CD8-positive, alpha-beta memory T cell (primary cell): ENCODE measurements at regions not wholly inside any gene's neighbourhood (a gene's known extent, or its start where the extent isn't known, plus 50 kb on each side); places are given as distances from the start of the nearest gene placed in this dataset.
"Not testable (repeated sequence)": the region's sequence is repeated elsewhere in the genome, so short reads cannot be mapped to it uniquely, and the experiment has no call there.

Source experiments
- CTCF ChIA-PET: fragments of 350-600 bp; sonication (Branson Sonifier 250); formaldehyde crosslinking; loops from one replicate; lab custom pipeline; 2021; ENCODE audit warnings: antibody characterized with exemption; lab: Charles Lee
- POLR2A ChIA-PET: fragments of 350-600 bp; sonication (Branson Sonifier 250); formaldehyde crosslinking; loops from one replicate; lab custom pipeline; 2021; ENCODE audit warnings: antibody characterized with exemption; lab: Charles Lee
- DNase-seq, 5 donors: peaks; one replicate each; pipeline versions ENCODE4 v3.0.0 to v3.0.0-alpha.2; 2020 to 2022; ENCODE audit warnings: mixed read lengths in 1 of 5
- H3K27ac ChIP-seq: one replicate; pipeline ENCODE4 v1.7.0; 2013; ENCODE audit warnings: low read depth, mild to moderate bottlenecking, low read length, moderate library complexity
- H3K27me3 ChIP-seq: 2 replicates; pipeline ENCODE4 v1.7.0; 2013; ENCODE audit warnings: low read length, mild to moderate bottlenecking; ENCODE audit not compliant: insufficient read depth, poor library complexity, severe bottlenecking
- H3K36me3 ChIP-seq: 2 replicates; pipeline ENCODE4 v1.7.0; 2013; ENCODE audit warnings: mild to moderate bottlenecking, low read length, moderate library complexity; ENCODE audit not compliant: insufficient read depth
- H3K4me1 ChIP-seq: 2 replicates; pipeline ENCODE4 v1.7.0; 2013; ENCODE audit warnings: mild to moderate bottlenecking, low read length, moderate library complexity; ENCODE audit not compliant: insufficient read depth
- H3K4me3 ChIP-seq: 2 replicates; pipeline ENCODE4 v1.7.0; 2013; ENCODE audit warnings: mild to moderate bottlenecking, low read length
- H3K9me3 ChIP-seq: 2 replicates; pipeline ENCODE4 v1.7.0; 2013; ENCODE audit warnings: mild to moderate bottlenecking, low read length
- H3K27ac Mint-ChIP-seq, 8 donors: one replicate each; pipeline ENCODE4 v1.8.0; 2020 to 2021; ENCODE audit warnings: mixed read lengths in 8 of 8, mild to moderate bottlenecking in 6 of 8, inconsistent platforms in 3 of 8, moderate library complexity in 3 of 8
- H3K27me3 Mint-ChIP-seq, 2 donors: one replicate each; pipeline ENCODE4 v1.8.0; 2020 to 2021; ENCODE audit warnings: mixed read lengths in 2 of 2, mild to moderate bottlenecking in 1 of 2, moderate library complexity in 1 of 2
- H3K36me3 Mint-ChIP-seq, 3 donors: one replicate each; pipeline ENCODE4 v1.8.0; 2020 to 2021; ENCODE audit warnings: mixed read lengths in 3 of 3, inconsistent platforms in 1 of 3, mild to moderate bottlenecking in 1 of 3
- H3K4me1 Mint-ChIP-seq, 3 donors: one replicate each; pipeline ENCODE4 v1.8.0; 2020 to 2021; ENCODE audit warnings: mixed read lengths in 3 of 3, inconsistent platforms in 1 of 3, mild to moderate bottlenecking in 1 of 3
- H3K4me3 Mint-ChIP-seq, 7 donors: one replicate each; pipeline ENCODE4 v1.8.0; 2020 to 2021; ENCODE audit warnings: mixed read lengths in 7 of 7, mild to moderate bottlenecking in 6 of 7, moderate library complexity in 4 of 7, inconsistent platforms in 2 of 7
- H3K9me3 Mint-ChIP-seq, 5 donors: one replicate each; pipeline ENCODE4 v1.8.0; 2020 to 2022; ENCODE audit warnings: mixed read lengths in 5 of 5, mild to moderate bottlenecking in 3 of 5, moderate library complexity in 2 of 5, inconsistent platforms in 1 of 5

DNA sequence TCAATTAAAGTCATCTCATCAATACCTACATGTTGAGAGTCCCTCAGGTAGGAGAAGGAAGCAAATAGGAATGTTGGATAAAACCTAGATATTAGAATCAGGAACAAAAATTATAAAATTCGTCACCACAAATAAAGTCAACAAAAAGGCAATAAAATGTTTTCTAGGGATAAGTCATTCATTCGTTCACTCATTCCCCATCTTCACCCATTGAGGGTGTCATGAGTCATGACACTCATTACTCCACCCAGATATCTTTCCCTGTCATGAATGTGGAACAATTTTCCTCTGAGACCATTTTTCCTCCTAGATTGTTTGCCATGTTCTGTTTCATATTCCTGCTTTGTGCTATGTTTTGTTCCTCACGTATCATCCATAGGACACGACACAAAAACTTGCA lies 50.9 kb upstream of the OLIG3 start:
- ChIA-PET CTCF (no interaction called here), POLR2A (no interaction called here)
- H3K27me3 ChIP-seq = no peaks in the 10 kb centered on the region
- Mint-ChIP-seq H3K27ac (no peak overlapping the region), H3K36me3 (peaks cover 0 to 13% (median 0%) of the 10 kb centered on the region in 3 donors), H3K9me3 (peaks cover 0 to 3% (median 0%) of the 10 kb centered on the region in 5 donors), H3K4me3 (no peak overlapping the region), H3K27me3 (peaks cover 0 to 20% of the 10 kb centered on the region in 2 donors), H3K4me1 (peaks cover 3 to 11% (median 7%) of the 10 kb centered on the region in 3 donors)
- H3K4me3 ChIP-seq = no peak overlapping the region
- no peaks in the 10 kb centered on the region for H3K36me3 ChIP-seq
- H3K9me3 ChIP-seq = no peaks in the 10 kb centered on the region
- no peaks in the 10 kb centered on the region for H3K4me1 ChIP-seq
- no peak for DNase-seq
- H3K27ac ChIP-seq = no peak overlapping the region

DNA sequence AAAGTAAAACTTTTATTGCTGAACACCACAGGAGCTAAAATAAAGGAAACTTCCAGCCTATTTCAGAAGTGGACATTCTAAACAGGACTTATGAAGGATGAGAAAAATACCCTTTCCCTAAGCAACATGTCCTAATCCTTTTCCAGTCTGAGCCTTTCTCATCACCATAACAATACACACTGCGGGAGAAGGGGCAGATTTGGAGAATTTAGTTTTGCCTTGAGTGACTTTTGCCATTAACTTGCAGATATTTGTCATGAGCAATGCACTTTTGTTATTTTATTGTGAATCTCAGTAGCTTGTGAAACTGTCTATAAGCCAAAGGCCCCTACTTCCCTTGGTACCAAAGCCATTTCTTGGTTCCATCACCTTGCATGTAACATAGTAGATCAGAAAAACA lies 53.0 kb upstream of the OLIG3 start:
- Mint-ChIP-seq H3K4me1 (peaks cover 3 to 11% (median 7%) of the 10 kb centered on the region in 3 donors), H3K27ac (no peak overlapping the region), H3K27me3 (peaks cover 0 to 17% of the 10 kb centered on the region in 2 donors), H3K36me3 (peaks cover 0 to 9% (median 0%) of the 10 kb centered on the region in 3 donors), H3K9me3 (peaks cover 0 to under 1% (median 0%) of the 10 kb centered on the region in 5 donors), H3K4me3 (no peak overlapping the region)
- POLR2A ChIA-PET = no interaction called here
- DNase-seq = no peak
- Histone ChIP-seq H3K36me3 (no peaks in the 10 kb centered on the region), H3K4me1 (no peaks in the 10 kb centered on the region), H3K9me3 (no peaks in the 10 kb centered on the region), H3K27me3 (no peaks in the 10 kb centered on the region), H3K27ac (no peak overlapping the region), H3K4me3 (no peak overlapping the region)
- CTCF ChIA-PET = interaction anchor here (1.4 kb wide), 1 partner anchor 42 kb away, joined by 3 read pairs; no protein-coding TSS in a partner anchor

DNA sequence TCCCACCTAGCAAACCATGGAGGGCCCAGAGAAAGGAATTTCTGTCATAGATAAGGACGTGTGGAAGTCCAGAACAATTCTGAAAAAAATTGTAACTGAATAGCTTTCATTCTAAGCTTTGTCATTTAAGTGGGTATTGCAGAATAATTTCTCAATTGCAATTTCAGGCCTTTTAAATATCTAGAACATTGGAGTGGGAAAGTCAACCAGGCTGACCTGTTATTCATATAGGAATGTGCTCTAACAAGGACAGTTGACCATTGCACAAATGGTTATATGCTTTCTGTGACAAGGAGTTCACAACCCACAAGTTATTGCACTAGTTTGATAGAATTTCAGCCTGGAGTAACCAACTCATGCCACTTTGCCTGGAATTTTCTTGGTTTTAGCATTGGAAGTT lies 53.4 kb upstream of the OLIG3 start:
- H3K27ac Mint-ChIP-seq = no peak overlapping the region
- H3K9me3 Mint-ChIP-seq = no peaks in the 10 kb centered on the region
- H3K27me3 ChIP-seq = no peaks in the 10 kb centered on the region
- H3K36me3 Mint-ChIP-seq = peaks cover 0 to 8% (median 0%) of the 10 kb centered on the region in 3 donors
- H3K27me3 Mint-ChIP-seq = peaks cover 0 to 17% of the 10 kb centered on the region in 2 donors
- H3K4me1 ChIP-seq = no peaks in the 10 kb centered on the region
- no peaks in the 10 kb centered on the region for H3K36me3 ChIP-seq
- ChIA-PET POLR2A (no interaction called here), CTCF (interaction anchor here (1.4 kb wide), 1 partner anchor 41 kb away, joined by 3 read pairs; no protein-coding TSS in a partner anchor)
- DNase-seq = no peak
- H3K4me1 Mint-ChIP-seq = peaks cover 3 to 10% (median 5%) of the 10 kb centered on the region in 3 donors
- H3K27ac ChIP-seq = no peak overlapping the region
- no peaks in the 10 kb centered on the region for H3K9me3 ChIP-seq
- H3K4me3 Mint-ChIP-seq = no peak overlapping the region
- no peak overlapping the region for H3K4me3 ChIP-seq

DNA sequence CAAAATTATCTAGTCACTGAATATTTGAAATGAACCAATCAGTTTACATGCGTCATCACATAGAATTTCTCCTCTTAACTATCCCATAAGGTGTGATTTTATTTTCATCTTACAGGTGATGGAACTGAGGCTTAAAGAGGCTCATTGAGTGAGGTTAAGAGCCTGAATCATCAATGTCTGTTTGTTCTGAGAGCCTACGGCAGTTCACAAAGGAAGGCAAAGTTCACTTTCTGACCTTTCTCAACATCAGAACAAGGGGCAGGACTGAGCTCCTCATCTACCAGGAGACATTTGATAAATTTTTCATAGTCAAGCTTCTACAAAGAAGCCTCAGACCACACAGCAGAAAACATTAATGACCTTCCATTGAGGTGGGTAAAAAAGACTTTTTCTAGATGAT lies 54.9 kb upstream of the OLIG3 start:
- peaks cover 0 to 8% (median 0%) of the 10 kb centered on the region in 3 donors for H3K36me3 Mint-ChIP-seq
- H3K27ac Mint-ChIP-seq = peak overlapping the region in 1 of 8 donors; percentile 34
- H3K27me3 Mint-ChIP-seq = peaks cover under 1 to 13% of the 10 kb centered on the region in 2 donors
- H3K27ac ChIP-seq = no peak overlapping the region
- CTCF ChIA-PET = no interaction called here
- H3K36me3 ChIP-seq = no peaks in the 10 kb centered on the region
- H3K4me1 Mint-ChIP-seq = no peaks in the 10 kb centered on the region
- H3K4me1 ChIP-seq = no peaks in the 10 kb centered on the region
- no peak overlapping the region for H3K4me3 ChIP-seq
- POLR2A ChIA-PET = no interaction called here
- no peaks in the 10 kb centered on the region for H3K9me3 Mint-ChIP-seq
- H3K4me3 Mint-ChIP-seq = no peak overlapping the region
- no peaks in the 10 kb centered on the region for H3K27me3 ChIP-seq
- no peak for DNase-seq
- no peaks in the 10 kb centered on the region for H3K9me3 ChIP-seq

DNA sequence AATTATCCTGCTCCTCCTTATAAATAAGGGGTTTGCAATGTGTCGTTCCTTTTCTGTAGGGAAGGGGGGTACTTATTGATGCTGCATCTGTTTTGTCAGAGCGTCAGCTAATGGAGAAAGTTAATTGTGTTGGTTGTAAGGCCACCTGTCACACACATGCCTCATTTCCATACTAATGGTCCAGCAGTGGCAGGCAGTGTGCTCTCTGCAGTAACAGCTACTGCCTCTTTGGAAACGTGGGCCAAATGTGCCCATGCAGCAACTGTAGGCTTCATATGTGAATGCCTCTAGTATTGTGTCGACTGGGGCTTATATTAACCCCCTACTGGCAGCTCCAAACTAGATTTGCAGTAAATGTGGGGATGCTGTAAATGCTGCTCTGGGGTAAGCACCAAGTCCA lies 56.3 kb upstream of the OLIG3 start:
- Mint-ChIP-seq H3K9me3 (no peaks in the 10 kb centered on the region), H3K27me3 (peaks cover 1 to 8% of the 10 kb centered on the region in 2 donors), H3K27ac (no peak overlapping the region), H3K4me3 (no peak overlapping the region), H3K4me1 (no peaks in the 10 kb centered on the region), H3K36me3 (peaks cover 0 to 11% (median 0%) of the 10 kb centered on the region in 3 donors)
- Histone ChIP-seq H3K36me3 (no peaks in the 10 kb centered on the region), H3K27me3 (no peaks in the 10 kb centered on the region), H3K4me3 (no peak overlapping the region), H3K27ac (no peak overlapping the region), H3K4me1 (no peaks in the 10 kb centered on the region), H3K9me3 (no peaks in the 10 kb centered on the region)
- ChIA-PET CTCF (no interaction called here), POLR2A (no interaction called here)
- no peak for DNase-seq

DNA sequence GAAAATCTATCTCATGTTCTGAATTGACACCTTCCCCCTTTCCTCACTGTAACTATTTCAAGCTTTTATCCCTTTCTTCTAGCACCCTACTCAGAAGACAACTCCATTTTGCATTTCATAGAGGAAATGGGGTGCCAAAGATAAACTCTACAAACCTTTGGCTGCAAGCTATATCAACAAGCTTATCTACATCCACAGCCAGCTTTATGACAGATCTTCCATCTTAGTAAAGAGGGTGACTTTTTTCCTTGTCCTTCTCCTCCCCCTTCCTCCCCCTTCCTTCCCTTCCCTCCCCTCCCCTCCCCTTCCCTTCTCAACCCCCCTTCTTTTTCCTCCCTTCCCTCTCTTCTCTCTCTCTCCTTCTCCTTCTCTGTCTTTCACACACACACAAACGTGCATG lies 58.0 kb upstream of the OLIG3 start:
- no peaks in the 10 kb centered on the region for H3K27me3 ChIP-seq
- no peak overlapping the region for H3K4me3 ChIP-seq
- H3K36me3 Mint-ChIP-seq = peaks cover 0 to 24% (median 3%) of the 10 kb centered on the region in 3 donors
- no peaks in the 10 kb centered on the region for H3K9me3 ChIP-seq
- no peaks in the 10 kb centered on the region for H3K36me3 ChIP-seq
- no peak for DNase-seq
- H3K27me3 Mint-ChIP-seq = peaks cover 1 to 8% of the 10 kb centered on the region in 2 donors
- no peaks in the 10 kb centered on the region for H3K9me3 Mint-ChIP-seq
- ChIA-PET CTCF (no interaction called here), POLR2A (no interaction called here)
- H3K4me1 ChIP-seq = no peaks in the 10 kb centered on the region
- H3K27ac Mint-ChIP-seq = no peak overlapping the region
- H3K27ac ChIP-seq = no peak overlapping the region
- no peak overlapping the region for H3K4me3 Mint-ChIP-seq
- peaks cover 3 to 6% (median 4%) of the 10 kb centered on the region in 3 donors for H3K4me1 Mint-ChIP-seq

DNA sequence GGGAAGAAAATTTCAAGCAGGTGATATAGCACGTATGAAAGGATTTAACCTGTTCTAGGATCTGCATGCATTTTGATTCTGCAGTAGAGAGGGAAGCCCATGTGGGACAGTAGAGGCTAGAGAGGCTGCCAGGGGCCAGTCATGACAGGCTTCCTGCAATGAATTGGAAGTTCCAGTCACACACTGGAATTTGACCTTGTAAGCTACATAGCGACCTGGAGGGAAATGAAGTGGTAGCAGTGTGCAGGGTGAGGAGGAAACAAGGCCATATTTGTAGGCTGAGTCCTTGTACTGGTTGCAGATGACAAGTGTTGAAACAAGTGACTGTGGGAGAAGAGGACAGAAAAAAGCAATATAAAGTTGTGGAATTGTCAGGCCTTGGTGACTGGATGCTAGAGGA lies 58.6 kb upstream of the OLIG3 start:
- no peak overlapping the region for H3K27ac Mint-ChIP-seq
- Histone ChIP-seq H3K27me3 (no peaks in the 10 kb centered on the region), H3K36me3 (no peaks in the 10 kb centered on the region), H3K4me1 (peaks cover 1% of the 10 kb centered on the region), H3K27ac (no peak overlapping the region), H3K9me3 (no peaks in the 10 kb centered on the region), H3K4me3 (no peak overlapping the region)
- no peak overlapping the region for H3K4me3 Mint-ChIP-seq
- peaks cover 3 to 8% (median 6%) of the 10 kb centered on the region in 3 donors for H3K4me1 Mint-ChIP-seq
- H3K27me3 Mint-ChIP-seq = peaks cover 1 to 8% of the 10 kb centered on the region in 2 donors
- no peak for DNase-seq
- CTCF ChIA-PET = no interaction called here
- POLR2A ChIA-PET = no interaction called here
- H3K9me3 Mint-ChIP-seq = peaks cover 0 to 2% (median 0%) of the 10 kb centered on the region in 5 donors
- peaks cover 0 to 24% (median 3%) of the 10 kb centered on the region in 3 donors for H3K36me3 Mint-ChIP-seq

DNA sequence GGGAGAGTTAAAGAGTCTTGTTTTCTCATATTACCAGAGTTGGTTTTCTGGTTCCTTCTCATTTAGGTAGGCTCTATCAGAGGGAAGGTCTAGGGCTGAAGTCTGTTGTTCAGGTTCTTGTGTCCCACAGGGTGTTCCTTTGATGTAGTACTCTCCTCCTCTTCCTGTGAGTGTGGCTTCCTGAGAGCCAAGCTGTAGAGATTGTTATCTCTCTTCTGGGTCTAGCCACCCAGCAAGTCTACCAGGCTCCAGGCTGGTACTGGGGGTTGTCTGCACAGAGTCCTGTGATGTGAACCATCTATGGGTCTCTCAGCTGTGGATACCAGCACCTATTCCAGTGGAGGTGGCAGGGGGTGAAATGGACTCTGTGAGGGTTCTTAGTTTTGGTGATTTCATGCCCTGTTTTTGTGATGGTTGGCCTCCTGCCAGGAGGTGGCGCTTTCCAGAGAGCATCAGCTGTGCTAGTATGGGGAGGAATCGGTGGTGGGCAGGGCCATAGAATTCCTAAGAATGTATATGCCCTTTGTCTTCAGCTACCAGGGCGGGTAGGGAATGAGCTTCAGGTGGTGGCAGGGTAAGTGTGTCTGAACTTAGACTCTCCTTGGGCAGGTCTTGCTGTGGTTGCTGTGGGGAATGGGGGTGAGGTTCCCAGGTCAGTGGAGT lies 65.5 kb upstream of the OLIG3 start:
- not testable (repeated sequence) for H3K9me3 ChIP-seq, H3K27ac ChIP-seq, H3K36me3 ChIP-seq, H3K4me3 ChIP-seq, H3K27me3 ChIP-seq, H3K27me3 Mint-ChIP-seq
- peak overlapping the region; percentile 46 to 97 (median 92) for H3K27ac Mint-ChIP-seq
- peaks cover 38 to 47% (median 44%) of the 10 kb centered on the region in 3 donors for H3K4me1 Mint-ChIP-seq
- CTCF ChIA-PET = interaction anchor here (1.4 to 3.2 kb wide), 4 partner anchors 10 to 29 kb away, joined by 4 to 14 read pairs (median 5); no protein-coding TSS in a partner anchor
- H3K4me1 ChIP-seq = peaks cover 30% of the 10 kb centered on the region
- peaks cover 0 to 43% (median 3%) of the 10 kb centered on the region in 3 donors for H3K36me3 Mint-ChIP-seq
- DNase-seq = peak in 4 of 5 donors; percentile 27 to 75 (median 55)
- POLR2A ChIA-PET = interaction anchor here (0.6 kb wide), 1 partner anchor 135 kb away, joined by 5 read pairs; no protein-coding TSS in a partner anchor
- peak overlapping the region; percentile 4 to 88 (median 64) for H3K4me3 Mint-ChIP-seq
- peaks cover 2 to 17% (median 6%) of the 10 kb centered on the region in 5 donors for H3K9me3 Mint-ChIP-seq
